22Rv1 (cell line): ENCODE measurements at regions not wholly inside any gene's neighbourhood (a gene's known extent, or its start where the extent isn't known, plus 50 kb on each side); places are given as distances from the start of the nearest gene placed in this dataset.

Source experiments
- H3K27ac ChIP-seq: fragments of 450-650 bp; 2 replicates; pipeline ENCODE4 v1.5.1; 2017
- ZFX ChIP-seq: fragments of 450-650 bp; IDR thresholded peaks from 2 replicates; pipeline ENCODE4 v1.6.1; 2017; ENCODE audit warnings: antibody characterized with exemption, borderline replicate concordance
- TF ChIP-seq, protein P1 (sequence below): fragments of 450-650 bp; IDR thresholded peaks from 2 replicates; pipeline ENCODE4 v1.5.1; 2017; ENCODE audit warnings: mild to moderate bottlenecking

DNA sequence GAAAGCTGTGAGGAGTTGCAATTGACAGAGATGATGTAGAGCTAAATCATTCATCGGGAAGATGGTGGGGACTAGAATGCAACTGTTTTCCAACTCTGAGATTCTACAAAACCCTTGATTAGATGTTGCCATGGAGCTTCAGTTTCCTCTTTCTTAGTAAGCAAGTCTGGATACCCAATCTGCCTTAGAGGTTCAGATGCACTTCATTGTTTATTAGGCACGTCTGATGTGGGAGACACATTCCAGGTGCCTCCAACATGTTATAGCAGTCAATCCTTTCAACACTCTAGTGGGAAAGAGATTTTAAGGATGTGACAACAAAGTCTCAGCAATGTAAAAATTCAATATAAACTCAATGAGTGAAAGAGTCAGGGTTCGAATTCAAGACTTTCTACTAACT, 291.3 kb upstream of the PHYHIPL start:
- TF ChIP-seq, protein P1, sequence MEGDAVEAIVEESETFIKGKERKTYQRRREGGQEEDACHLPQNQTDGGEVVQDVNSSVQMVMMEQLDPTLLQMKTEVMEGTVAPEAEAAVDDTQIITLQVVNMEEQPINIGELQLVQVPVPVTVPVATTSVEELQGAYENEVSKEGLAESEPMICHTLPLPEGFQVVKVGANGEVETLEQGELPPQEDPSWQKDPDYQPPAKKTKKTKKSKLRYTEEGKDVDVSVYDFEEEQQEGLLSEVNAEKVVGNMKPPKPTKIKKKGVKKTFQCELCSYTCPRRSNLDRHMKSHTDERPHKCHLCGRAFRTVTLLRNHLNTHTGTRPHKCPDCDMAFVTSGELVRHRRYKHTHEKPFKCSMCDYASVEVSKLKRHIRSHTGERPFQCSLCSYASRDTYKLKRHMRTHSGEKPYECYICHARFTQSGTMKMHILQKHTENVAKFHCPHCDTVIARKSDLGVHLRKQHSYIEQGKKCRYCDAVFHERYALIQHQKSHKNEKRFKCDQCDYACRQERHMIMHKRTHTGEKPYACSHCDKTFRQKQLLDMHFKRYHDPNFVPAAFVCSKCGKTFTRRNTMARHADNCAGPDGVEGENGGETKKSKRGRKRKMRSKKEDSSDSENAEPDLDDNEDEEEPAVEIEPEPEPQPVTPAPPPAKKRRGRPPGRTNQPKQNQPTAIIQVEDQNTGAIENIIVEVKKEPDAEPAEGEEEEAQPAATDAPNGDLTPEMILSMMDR = no peak
- no peak for TF ChIP-seq ZFX
- H3K27ac ChIP-seq = no peak overlapping the region

GRCh38 chr10:58885686-58886345, 290.6 kb upstream of the PHYHIPL start:
- no peak overlapping the region for H3K27ac ChIP-seq

DNA sequence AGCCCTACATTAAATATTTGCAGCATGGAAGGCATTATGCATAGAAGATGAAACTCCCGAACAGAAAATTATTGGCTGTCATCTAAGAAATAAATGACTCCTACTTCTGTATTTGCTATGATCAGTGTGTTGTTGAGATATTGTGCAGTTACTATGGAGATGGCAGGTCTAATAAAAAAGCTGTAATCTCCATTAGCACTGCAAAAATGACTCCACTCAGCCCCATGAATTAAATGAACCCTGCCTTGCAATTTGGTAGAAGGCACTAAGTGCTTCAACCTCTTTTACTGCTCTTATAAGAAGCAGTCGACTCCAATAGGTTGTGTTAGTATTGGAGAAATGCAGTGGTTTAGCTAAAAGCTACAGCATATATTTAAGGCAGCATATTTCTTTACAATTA, 290.0 kb upstream of the PHYHIPL start:
- no peak for TF ChIP-seq ZFX
- TF ChIP-seq, protein P1 = no peak
- H3K27ac ChIP-seq = no peak overlapping the region

More at GRCh38 chr10:58885686-58886345, 290.6 kb upstream of the PHYHIPL start:
- no peak for TF ChIP-seq ZFX
- TF ChIP-seq, protein P1 = no peak

GRCh38 chr10:58887474-58887873, 289.0 kb upstream of the PHYHIPL start:
- no peak overlapping the region for H3K27ac ChIP-seq
- no peak for TF ChIP-seq ZFX
- TF ChIP-seq, protein P1 = no peak

DNA sequence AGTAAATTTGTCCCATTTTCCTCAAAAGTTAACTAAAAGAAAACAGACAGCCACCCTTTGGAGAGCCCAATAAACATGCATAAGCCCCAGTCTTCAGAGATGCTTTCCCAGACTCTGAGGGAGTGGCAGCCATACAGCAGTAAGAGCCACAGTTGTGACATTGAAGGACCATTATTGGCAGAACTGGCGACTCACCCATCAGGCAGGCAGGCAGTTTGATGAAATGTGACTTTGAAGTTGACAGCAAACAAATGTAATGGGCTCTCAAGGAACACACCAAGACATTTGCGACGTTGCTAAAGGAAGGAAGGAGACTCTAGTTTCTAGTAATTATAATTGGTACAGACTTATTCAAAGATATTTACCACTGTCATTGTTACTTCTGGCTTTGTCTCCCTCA, 287.5 kb upstream of the PHYHIPL start:
- TF ChIP-seq ZFX = no peak
- TF ChIP-seq, protein P1 = no peak
- H3K27ac ChIP-seq = no peak overlapping the region

- TF ChIP-seq, protein P1 = no peak
- no peak for TF ChIP-seq ZFX
- H3K27ac ChIP-seq = no peak overlapping the region
These were observed 284.4 kb upstream of the PHYHIPL start for GRCh38 chr10:58892031-58892531.

DNA sequence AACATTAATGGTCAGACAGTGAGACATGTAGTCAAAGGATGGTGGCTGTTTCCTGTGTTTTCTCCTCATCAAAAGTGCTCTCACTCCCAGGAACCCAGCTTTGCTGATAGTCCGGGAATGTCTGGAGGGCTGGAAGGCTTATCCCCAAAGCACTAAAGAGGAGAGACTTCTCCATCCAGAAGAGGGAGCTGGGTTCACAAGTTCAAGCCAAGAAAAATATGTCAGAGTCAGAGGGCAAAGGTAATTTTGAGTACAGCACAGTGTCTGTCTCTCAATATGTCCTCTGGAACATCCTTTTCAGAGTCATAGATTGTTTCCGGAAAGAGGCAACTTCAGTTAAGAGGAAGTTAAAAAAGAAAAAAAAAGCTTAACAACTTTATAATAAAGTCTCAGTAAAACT, 281.5 kb upstream of the PHYHIPL start:
- TF ChIP-seq ZFX = no peak
- TF ChIP-seq, protein P1 = no peak
- H3K27ac ChIP-seq = no peak overlapping the region
